ENCODE measurements at regions not wholly inside any gene's neighbourhood (a gene's known extent, or its start where the extent isn't known, plus 50 kb on each side); places are given as distances from the start of the nearest gene placed in this dataset.

GRCh38 chr7:52475001-52475582, 560.3 kb upstream of the POM121L12 start:
- Histone ChIP-seq H3F3A (ENCODE audit: insufficient read depth) (no peaks in the 10 kb centered on the region), H4K20me1 (ENCODE audit: low read depth, low read length) (no peaks in the 10 kb centered on the region), H3K9me2 (replicated peaks; ENCODE audit: insufficient read depth, low read length) (no peaks in the 10 kb centered on the region), H3K36me3 (ENCODE audit: low read length) (no peaks in the 10 kb centered on the region), H3K79me2 (ENCODE audit: insufficient read depth, low read length) (no peaks in the 10 kb centered on the region), H3K9me3 (ENCODE audit: insufficient read depth, low read length) (no peaks in the 10 kb centered on the region), H3K27me3 (ENCODE audit: low read length) (no peaks in the 10 kb centered on the region), H3K9ac (ENCODE audit: low read length) (no peak overlapping the region), H3K4me2 (ENCODE audit: low read depth, low read length, poor library complexity, severe bottlenecking) (no peak overlapping the region), H3K27ac (ENCODE audit: low read depth, low read length) (no peak overlapping the region), H2AFZ (ENCODE audit: low read depth, low read length, severe bottlenecking) (no peak overlapping the region), H3K4me3 (ENCODE audit: insufficient read depth, low read length, poor library complexity, severe bottlenecking) (no peak overlapping the region)
- TF ChIP-seq EZH2phosphoT487 (conservative IDR thresholded peaks at IDR 0.05; ENCODE audit: low read length): no peak
- TF ChIP-seq, protein P1, sequence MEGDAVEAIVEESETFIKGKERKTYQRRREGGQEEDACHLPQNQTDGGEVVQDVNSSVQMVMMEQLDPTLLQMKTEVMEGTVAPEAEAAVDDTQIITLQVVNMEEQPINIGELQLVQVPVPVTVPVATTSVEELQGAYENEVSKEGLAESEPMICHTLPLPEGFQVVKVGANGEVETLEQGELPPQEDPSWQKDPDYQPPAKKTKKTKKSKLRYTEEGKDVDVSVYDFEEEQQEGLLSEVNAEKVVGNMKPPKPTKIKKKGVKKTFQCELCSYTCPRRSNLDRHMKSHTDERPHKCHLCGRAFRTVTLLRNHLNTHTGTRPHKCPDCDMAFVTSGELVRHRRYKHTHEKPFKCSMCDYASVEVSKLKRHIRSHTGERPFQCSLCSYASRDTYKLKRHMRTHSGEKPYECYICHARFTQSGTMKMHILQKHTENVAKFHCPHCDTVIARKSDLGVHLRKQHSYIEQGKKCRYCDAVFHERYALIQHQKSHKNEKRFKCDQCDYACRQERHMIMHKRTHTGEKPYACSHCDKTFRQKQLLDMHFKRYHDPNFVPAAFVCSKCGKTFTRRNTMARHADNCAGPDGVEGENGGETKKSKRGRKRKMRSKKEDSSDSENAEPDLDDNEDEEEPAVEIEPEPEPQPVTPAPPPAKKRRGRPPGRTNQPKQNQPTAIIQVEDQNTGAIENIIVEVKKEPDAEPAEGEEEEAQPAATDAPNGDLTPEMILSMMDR (IDR thresholded peaks at IDR 0.05; ENCODE audit: insufficient read depth, low read length, poor library complexity, severe bottlenecking): no peak

- Histone ChIP-seq H3K79me2 (ENCODE audit: insufficient read depth, low read length) (no peaks in the 10 kb centered on the region), H3F3A (ENCODE audit: insufficient read depth) (no peaks in the 10 kb centered on the region), H4K20me1 (ENCODE audit: low read depth, low read length) (no peaks in the 10 kb centered on the region), H3K36me3 (ENCODE audit: low read length) (no peaks in the 10 kb centered on the region), H3K9me3 (ENCODE audit: insufficient read depth, low read length) (no peaks in the 10 kb centered on the region), H3K9ac (ENCODE audit: low read length) (no peak overlapping the region), H3K4me2 (ENCODE audit: low read depth, low read length, poor library complexity, severe bottlenecking) (no peak overlapping the region), H3K9me2 (replicated peaks; ENCODE audit: insufficient read depth, low read length) (no peaks in the 10 kb centered on the region), H3K4me3 (ENCODE audit: insufficient read depth, low read length, poor library complexity, severe bottlenecking) (no peak overlapping the region), H3K27me3 (ENCODE audit: low read length) (no peaks in the 10 kb centered on the region), H3K27ac (ENCODE audit: low read depth, low read length) (no peak overlapping the region), H2AFZ (ENCODE audit: low read depth, low read length, severe bottlenecking) (no peak overlapping the region)
- no peak for TF ChIP-seq EZH2phosphoT487 (conservative IDR thresholded peaks at IDR 0.05; ENCODE audit: low read length)
- TF ChIP-seq, protein P1 (IDR thresholded peaks at IDR 0.05; ENCODE audit: insufficient read depth, low read length, poor library complexity, severe bottlenecking): no peak
Measured at GRCh38 chr7:52473756-52474155, 561.7 kb upstream of the POM121L12 start.

GRCh38 chr7:52472006-52472620, 563.3 kb upstream of the POM121L12 start:
- H3K27me3 ChIP-seq (ENCODE audit: low read length): no peaks in the 10 kb centered on the region
- H3K9me3 ChIP-seq (ENCODE audit: insufficient read depth, low read length): no peaks in the 10 kb centered on the region
- no peaks in the 10 kb centered on the region for H4K20me1 ChIP-seq (ENCODE audit: low read depth, low read length)
- no peak overlapping the region for H3K4me2 ChIP-seq (ENCODE audit: low read depth, low read length, poor library complexity, severe bottlenecking)
- no peaks in the 10 kb centered on the region for H3F3A ChIP-seq (ENCODE audit: insufficient read depth)
- no peak overlapping the region for H3K9ac ChIP-seq (ENCODE audit: low read length)
- no peaks in the 10 kb centered on the region for H3K36me3 ChIP-seq (ENCODE audit: low read length)
- no peaks in the 10 kb centered on the region for H3K9me2 ChIP-seq (replicated peaks; ENCODE audit: insufficient read depth, low read length)
- H3K4me3 ChIP-seq (ENCODE audit: insufficient read depth, low read length, poor library complexity, severe bottlenecking): no peak overlapping the region
- no peak overlapping the region for H3K27ac ChIP-seq (ENCODE audit: low read depth, low read length)
- H3K79me2 ChIP-seq (ENCODE audit: insufficient read depth, low read length): no peaks in the 10 kb centered on the region
- H2AFZ ChIP-seq (ENCODE audit: low read depth, low read length, severe bottlenecking): no peak overlapping the region
- no peak for TF ChIP-seq EZH2phosphoT487 (conservative IDR thresholded peaks at IDR 0.05; ENCODE audit: low read length)
- TF ChIP-seq, protein P1 (IDR thresholded peaks at IDR 0.05; ENCODE audit: insufficient read depth, low read length, poor library complexity, severe bottlenecking): no peak
